NCI-H526 (cell line): ENCODE measurements at regions not wholly inside any gene's neighbourhood (a gene's known extent, or its start where the extent isn't known, plus 50 kb on each side); places are given as distances from the start of the nearest gene placed in this dataset.
A peak's percentile ranks its signal among the peaks of the same experiment; 100 is the strongest.
"Not testable (repeated sequence)": the region's sequence is repeated elsewhere in the genome, so short reads cannot be mapped to it uniquely, and the experiment has no call there.

Experiments used
- DNase-seq, 2 experiments: peaks; one replicate each; lab custom pipeline; 2025; lab: John Stamatoyannopoulos, UW

DNA sequence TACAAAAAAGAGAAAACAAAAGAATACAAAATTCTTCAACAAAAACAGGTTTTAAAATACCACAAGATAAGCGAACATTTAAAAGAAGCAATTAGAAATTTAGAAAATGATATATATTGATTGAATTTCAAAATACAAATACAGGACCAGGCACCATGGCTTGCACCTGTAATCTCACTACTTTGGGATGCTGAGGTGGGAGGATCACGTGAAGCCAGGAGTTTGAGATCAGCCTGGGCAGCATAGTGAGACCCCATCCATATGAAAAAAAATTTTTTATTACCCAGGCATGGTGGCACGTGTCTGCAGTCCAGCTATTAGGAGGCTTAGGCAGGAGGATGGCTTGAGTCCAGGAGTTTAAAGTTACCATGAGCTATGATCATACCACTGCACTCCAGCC, 109.9 kb upstream of the SLC30A5 start:
- no peak for DNase-seq

DNA sequence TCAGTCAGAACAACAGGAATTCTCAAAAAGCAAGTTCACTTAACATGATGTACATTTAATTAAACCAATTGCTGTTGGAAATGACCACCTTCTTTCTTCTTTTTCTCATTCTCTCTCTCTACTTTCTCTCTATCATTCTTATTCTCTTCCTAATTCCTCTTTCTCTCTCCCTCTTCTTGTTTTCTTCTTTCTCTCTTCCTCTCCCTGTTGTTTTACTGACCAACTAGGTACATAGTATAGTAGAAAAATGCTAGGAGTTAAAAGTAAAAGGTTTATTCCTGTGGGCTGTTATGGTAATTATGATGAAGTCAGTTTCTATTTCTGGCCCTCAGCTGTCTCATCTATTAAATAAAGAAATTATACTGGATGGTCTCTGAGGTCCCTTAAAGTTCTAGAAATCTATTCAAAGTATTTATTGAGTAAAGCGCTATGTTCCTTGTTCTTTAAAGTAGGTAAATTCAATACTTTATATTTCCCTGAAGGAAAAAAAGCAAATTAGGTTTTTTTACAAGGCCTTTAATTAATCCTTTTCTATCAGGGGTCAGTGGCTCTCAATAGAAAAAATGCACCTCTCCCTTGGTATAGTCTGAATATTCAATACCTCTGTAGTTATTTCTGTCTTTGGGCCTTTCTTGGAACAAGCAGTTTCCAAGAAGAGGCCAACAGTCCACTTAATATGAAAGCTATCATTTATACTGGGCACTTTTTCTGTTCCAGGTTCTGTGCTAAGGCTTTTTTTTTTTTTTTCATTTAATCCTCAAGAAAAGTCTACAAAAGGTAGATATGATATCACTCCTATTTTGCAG, 102.3 kb upstream of the SLC30A5 start:
- no peak for DNase-seq

DNA sequence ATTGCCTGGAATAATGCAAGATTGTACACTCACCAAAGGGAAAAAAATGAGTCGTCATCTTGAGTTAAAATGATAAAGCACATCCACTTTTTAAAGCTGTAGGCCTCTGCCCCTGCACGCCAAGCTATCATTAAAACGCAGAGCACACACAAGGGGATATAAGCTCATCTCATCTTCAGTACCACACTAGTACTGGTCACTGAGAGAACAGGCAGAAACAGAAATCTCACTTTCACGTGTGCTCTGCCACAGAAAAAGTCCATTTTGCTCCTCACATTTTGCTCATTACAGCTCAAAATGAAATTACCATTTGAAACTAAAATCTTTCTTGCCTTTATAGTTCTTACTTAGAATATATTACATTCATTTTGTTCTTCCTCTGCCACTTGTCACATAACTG, 99.2 kb upstream of the SLC30A5 start:
- DNase-seq, result no peak

DNA sequence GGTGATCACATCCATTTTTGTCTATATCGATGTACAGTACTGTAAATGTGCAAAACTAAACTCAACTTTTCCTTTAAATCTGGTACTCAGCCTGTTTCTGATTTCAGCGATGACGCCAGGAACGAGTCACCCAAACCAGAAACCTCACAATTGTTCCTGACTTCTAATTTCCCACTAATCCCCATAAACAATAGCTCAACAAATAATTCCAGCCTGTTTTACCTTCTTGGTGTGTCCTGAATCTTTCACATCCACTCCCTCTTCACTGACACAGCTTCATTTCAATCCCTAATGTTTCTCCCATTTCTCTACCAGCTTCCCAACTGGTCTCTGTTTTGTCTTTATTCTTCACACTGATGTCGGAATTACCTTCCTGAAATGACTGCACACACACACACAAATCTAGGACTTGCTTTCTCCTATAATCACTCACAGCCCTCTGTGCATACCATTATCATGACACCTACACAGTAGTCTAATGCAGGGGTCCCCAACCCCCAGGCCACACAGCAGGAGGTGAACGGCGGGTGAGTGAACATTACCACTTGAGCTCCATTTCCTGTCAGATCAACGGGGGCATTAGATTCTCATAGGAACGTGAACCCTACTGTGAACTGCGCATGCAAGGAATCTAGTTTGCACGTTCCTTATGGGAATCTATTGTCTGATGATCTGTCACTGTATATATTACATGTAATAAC, 97.8 kb upstream of the SLC30A5 start:
- DNase-seq, result no peak

DNA sequence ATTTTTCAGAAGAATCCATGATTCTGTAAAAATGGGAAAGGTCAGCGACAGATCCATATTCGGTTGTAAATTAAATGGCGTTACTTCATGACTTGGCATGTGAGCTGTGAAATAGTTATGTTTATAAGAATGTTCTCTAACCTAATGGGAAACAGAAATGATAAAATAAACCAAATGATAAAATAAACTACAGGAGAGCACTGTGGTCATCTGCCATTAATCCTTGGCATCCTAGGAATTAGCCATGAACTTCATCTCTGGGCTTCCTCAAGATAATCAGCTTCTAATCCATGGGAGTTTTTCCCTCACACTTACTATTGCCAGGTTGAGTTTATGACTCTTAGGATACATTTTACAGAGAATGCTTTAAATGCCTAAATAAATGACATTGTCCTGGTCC, 94.6 kb upstream of the SLC30A5 start:
- no peak for DNase-seq

DNA sequence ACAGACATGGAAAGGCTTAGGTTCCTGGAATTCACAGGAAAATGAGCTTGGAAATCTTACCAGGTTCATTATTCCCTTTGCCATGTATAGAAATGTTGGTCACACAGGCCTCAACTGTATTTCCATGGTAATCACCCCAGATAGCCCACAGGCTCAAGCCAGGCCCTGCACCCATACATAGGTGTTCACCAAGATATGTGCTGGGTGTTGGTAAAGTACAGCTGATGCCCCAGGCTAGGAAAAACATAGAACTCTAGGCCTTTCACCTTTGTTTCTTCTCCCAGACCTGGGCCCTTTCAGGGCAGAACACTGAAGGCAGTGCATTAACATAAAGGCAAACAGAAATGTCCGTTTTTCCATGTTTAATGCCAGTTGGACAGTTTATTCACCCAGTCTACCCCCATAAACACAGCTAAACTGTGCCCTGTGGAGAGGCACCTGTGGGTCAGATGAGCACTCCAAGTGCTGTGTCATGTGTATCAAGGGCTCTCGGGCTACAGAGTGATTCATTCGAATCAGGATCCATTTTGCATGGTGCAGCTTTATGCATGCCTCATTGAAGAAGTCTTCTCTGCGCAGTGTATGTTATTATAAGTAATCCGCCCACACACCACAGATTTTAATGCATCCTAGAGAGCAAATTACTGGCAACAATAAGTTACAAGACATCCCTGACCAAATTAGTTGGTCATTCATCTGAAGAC, 93.4 kb upstream of the SLC30A5 start:
- DNase-seq, result no peak

DNA sequence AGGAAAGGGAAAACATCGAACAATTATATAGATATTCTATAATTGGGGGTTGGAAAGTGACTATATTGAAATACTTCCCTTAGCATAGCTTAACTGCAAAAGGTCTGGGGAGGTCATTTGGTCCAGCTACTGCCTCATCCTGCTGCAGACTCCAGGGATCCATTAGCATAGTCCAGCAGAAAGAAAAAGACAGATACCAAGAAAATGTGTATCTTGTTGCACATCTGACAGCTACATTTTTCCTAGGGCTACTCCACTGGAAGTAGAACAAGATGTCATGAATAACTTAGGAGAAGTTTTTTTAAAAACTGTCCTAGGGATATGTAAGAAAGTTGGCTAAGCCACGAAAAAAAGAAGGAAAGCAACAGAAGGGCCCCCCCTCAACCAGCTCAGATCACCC, 92.9 kb upstream of the SLC30A5 start:
- no peak for DNase-seq

DNA sequence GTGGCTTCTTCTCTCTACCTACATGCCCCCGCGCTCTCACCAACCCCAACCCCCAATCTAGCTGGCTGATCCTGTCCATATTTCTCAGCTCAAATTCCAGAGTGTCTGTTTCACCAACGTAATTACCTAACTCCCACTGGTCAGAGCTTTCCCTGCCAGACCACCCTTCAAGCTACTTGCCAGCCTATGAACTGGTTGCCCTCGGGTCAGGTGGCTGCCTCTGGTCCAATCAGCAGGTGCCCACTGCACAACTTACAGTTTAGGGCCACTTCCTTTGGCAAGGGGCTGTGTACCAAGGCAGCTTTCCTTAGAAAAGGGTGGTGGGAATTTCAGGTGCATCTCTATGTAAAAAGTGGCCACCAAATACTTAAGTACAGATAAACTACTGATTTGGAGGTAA, 92.2 kb upstream of the SLC30A5 start:
- DNase-seq, result no peak

DNA sequence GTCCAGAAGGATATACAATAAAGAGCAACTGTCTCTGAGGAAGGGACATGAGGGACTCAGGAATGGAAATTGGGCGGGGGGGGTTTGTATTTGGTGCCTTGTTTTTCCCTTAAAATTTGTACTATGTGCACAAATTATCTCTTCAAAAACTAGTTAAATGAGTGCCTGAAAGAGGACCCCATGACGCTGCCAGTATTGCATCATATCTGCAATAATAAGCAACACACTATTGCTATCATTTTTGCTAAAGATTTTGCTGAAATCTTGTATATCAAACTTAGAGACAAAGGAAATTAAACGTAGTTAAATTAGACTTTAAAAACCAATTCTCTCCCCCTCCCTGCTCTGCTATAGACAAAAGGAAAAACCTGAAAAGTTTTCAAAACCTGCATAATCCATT, 89.7 kb upstream of the SLC30A5 start:
- no peak for DNase-seq

DNA sequence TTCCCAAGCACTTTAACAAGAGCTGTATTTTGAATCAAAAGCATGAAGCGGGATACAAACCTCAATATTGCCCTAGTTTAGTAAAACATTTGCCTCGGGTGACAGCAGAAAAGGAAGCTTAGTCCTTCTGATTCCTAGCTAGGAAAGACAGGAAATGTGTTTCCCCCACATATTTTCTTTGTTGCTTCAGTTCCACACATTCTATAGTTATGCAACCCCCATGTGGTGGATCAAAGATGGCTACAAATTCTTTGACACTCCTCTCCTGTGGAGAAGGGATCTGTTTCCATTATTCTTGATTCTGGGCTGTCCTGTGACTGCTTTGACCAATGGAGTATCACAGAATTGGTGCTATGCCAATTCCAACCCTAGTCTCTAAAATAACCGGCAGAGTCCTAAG, 89.1 kb upstream of the SLC30A5 start:
- DNase-seq, result no peak

DNA sequence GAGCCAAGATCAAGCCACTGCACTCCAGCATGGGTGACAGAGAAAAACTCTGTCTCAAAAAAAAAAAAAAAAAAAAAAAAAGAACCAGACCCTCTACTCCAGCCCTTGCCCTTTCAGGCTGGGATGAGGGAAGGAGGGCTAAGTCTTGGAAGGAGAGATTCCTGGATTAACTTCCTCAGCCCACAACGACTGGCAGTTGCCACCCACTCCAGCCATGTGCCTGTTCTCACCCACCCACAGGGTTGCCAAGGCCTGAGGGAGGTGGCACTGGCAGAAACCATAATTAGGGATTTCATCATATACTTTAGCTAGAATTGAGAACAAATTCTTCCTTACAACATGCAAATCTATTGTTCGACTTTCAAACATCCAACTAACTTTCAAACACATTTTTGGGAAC, 87.8 kb upstream of the SLC30A5 start:
- DNase-seq, result no peak

DNA sequence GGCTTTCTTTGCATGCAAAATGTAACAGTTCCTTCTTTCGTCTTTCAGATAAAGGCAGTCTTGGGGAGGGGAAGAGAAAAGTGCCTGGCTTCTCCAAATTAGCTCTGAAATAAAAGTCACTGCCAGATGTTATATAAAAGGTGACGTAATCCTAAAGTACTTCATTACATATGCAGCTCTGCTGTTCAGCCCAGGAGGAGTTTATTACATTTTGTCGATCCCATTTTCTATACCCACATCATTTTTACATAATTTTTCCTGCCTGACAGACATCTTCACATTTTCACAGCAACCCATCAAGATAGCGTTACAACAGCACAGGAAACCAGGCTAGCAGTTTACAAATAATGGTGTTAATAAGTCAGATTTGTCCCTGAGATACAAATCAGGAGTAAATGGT, 86.7 kb upstream of the SLC30A5 start:
- no peak for DNase-seq

DNA sequence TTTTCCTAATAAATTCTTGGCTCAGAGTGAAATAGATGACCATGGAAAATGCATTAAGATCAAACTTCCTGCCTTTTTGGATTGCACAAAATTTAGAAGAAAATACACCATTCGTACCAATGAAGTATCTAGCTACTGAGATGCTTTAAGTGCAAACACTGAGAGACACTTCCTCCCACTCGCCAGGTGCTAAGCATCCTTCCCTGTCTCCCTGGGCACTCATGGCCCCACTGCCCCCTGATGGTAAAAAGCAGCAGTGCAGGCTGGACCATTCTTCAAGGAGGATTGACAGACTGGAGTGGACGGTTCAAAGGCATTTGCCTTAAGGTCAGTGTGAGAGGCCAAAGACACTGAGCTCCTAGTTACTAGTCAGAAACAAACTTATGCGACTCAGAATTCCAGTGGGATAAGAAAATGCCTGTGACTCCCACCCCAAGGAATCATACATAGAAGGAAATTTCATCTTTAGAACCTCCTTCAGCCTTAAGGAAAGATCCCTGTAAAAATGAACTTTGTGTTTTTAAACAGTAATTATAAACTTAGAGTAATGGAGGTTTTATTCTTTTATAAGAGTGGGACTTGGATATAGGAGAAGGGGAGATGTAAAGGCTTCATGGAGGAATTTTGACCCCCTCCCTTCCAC, 86.0 kb upstream of the SLC30A5 start:
- DNase-seq, result peak; percentile 45 to 73

DNA sequence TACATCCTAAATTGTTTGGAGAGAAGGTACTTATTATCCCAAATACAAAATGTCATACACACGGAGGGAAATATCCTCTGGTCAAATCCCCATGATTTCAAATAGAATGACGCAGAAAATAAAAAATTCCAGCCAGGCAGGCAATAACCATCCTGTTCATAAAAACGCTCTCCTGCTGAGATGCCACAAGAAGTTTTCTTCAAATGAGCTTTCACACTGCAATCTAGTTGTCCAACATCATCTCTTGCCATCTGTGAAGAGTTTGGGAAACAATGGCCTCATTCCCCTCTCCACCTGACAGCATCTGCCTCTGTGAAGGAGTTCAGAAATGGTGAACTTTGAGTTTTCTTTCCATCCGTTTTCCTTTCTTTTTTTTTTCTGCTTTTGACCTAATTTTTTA, 83.3 kb upstream of the SLC30A5 start:
- DNase-seq, result no peak

DNA sequence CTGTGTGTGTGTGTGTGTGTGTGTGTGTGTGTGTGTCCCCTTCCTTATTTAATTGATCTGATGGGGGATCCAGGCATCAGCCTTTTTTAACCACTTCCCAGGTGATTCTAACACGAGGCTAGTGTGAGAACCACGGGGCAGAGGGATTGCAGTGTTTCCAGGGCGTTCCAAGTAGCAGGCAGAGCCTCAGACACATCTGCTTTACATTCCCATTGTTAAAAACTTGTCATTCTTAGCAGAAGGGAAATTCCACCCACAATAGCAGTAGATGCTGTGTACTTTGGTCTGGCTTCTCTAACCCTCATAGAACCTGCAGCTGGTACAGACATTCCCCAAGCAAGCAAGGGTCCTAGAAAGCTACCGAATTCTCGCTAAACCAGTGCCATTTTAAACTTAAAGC, 81.9 kb upstream of the SLC30A5 start:
- DNase-seq, result no peak

DNA sequence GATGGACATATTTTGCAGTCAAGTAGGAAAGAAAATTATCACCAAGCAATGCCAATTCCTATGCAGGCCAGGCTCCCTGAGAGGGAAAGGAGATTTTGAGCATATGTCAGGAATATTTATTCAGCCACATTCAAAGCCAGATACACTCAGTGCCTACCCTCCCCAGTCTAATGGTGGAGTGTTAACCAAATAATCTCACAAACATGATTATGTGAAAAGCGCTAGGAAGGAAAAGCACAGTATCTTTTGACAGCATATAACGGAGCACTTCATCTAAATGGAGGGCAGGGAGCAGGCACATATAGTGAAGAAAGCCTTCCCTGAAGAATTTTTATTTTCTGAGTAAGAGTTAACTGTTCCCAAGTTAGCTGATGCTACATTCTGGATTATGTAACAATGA, 80.3 kb upstream of the SLC30A5 start:
- no peak for DNase-seq

DNA sequence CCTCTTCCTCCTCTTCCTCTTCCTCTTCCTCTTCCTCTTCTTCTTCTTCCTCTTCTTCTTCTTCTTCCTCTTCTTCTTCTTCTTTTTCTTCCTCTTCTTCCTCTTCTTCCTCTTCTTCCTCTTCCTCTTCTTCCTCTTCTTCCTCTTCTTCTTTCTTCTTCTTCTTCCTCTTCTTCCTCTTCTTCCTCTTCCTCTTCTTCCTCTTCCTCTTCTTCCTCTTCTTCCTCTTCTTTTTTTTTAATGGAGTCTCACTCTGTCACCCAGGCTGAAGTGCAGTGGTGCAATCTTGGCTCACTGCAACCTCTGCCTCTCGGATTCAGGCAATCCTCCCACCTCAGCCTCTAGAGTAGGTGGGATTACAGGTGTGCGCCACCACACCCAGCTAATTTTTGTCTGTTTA, 79.8 kb upstream of the SLC30A5 start:
- not testable (repeated sequence) for DNase-seq

DNA sequence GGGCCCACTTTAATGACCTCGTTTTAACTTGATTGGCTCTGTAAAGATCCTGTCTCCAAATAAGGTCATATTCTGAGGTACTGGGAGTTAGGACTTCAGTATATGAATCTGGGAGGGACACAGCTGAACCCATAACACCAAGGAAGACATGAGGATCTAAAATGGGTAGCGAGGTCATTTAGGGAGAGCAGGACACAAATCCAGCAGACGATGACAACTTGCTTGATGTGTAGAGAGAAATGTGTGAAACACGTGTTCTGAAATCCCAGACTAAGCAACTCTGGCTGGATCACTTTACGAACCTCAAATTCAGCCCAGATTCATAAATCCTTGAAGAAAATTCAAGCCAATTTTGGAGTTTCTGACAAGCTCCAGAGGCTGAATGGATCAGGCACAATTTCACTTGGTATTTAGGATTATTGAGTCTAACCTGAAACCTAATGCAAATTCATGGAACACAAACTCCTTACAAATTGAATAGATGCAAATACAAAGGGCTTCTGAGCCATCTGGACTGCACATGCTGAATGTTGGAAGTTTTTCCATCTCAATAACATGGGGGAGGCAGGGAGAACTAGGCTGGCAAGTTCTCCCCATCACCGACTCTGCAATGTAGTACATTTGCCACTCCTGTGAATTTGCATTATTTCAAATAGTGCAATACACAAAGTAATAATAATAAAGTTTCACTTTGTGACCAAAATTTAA, 74.0 kb upstream of the SLC30A5 start:
- DNase-seq, result peak; percentile 75 to 84

DNA sequence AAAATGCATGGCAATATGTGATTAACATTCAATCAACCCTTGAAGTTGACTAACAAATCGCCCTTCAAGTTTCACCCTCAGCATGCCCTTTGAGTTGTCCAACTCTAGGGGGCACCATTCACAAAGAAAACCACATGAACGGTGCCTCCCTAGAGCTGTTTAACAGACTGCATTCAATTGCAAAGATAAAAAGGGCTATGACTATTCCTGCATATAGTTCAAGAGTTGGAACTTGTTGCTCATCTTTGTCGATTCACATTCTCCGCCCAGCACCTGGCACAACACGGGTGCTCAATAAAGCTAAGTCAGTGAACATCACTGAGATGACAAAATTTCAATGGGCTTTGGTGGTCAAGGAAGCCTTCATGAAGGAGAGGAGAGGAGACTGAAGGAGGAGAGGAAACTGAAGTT, 69.6 kb upstream of the SLC30A5 start:
- DNase-seq, result peak; percentile 12 to 63

DNA sequence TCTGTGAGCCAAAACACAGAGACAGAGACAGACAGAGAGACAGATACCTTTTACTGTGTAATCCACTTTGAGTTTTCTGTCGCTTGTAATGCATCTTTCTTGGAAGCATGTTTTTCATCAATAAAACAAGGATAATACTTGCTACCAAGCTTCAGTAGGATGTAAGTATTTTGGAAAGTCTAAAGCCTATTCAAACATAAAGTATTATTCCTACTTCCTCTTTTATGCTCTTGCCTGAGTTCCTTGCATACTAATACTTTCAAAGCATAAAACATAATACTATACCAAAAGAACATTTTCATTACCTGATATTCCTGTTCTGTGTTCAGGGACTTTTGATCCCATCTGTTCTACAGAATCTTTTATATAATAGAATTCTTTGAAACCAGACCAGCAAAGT, 64.5 kb upstream of the SLC30A5 start:
- no peak for DNase-seq

DNA sequence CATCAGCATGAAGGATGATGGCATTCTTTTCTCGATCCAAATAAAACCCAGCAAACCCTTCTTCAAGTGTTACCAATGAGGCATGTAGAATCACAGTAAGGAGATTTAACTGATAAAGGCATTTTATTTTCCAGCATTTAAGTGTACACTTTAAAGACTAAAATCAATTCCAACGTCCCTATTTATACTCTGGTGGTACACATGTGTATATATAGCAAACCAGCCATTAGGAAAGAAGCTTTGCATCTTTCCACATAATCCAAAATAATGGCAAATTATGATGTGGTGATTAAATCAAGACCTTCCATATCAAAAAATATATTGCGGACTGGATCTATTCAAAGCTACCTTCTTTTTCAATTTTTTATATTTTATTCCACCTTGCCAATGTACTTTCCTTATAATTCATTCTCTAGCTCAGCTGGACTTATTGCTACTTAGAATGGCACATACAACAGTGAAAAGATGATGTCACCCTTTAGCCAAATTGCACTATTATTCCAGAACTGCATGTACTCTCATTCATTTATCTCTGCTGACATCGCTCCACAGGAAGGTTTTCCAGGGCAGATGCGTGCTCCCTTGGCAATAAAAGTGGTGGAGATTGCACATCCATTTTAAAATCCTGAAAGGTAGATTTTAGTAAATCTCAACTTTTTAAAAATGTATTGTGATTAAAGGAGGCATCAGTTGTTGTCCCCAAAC, 63.3 kb upstream of the SLC30A5 start:
- DNase-seq, result no peak
